ENCODE measurements at regions not wholly inside any gene's neighbourhood (a gene's known extent, or its start where the extent isn't known, plus 50 kb on each side); places are given as distances from the start of the nearest gene placed in this dataset.
"Not testable (repeated sequence)": the region's sequence is repeated elsewhere in the genome, so short reads cannot be mapped to it uniquely, and the experiment has no call there.

DNA sequence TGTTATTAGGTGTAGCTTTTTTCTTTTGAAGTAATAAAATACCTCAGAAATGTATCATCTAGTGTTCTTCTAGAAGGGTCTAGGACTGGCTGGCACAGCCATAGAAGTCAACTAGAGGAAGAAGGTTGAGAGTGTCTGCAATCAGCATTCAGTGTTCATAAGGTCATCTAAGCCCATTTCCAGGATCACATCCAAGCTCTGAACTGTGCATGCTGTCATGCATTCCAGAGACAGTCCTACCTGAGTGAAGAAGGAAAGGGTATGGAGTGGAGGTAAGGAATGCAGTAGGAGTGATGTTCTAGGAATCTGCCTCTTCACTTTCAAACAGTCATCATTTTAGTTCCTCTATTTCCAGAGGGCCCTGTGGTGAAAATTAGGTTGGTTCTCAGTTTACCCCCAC lies 789.7 kb downstream of the GATA3 start:
- no peak for DNase-seq (ENCODE audit: low read depth)
- H3K4me3 ChIP-seq (replicated peaks; ENCODE audit: low read depth, low read length) = no peak overlapping the region
- TF ChIP-seq, protein P1, sequence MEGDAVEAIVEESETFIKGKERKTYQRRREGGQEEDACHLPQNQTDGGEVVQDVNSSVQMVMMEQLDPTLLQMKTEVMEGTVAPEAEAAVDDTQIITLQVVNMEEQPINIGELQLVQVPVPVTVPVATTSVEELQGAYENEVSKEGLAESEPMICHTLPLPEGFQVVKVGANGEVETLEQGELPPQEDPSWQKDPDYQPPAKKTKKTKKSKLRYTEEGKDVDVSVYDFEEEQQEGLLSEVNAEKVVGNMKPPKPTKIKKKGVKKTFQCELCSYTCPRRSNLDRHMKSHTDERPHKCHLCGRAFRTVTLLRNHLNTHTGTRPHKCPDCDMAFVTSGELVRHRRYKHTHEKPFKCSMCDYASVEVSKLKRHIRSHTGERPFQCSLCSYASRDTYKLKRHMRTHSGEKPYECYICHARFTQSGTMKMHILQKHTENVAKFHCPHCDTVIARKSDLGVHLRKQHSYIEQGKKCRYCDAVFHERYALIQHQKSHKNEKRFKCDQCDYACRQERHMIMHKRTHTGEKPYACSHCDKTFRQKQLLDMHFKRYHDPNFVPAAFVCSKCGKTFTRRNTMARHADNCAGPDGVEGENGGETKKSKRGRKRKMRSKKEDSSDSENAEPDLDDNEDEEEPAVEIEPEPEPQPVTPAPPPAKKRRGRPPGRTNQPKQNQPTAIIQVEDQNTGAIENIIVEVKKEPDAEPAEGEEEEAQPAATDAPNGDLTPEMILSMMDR (IDR thresholded peaks at IDR 0.05; ENCODE audit: low read length, missing control alignments) = no peak

DNA sequence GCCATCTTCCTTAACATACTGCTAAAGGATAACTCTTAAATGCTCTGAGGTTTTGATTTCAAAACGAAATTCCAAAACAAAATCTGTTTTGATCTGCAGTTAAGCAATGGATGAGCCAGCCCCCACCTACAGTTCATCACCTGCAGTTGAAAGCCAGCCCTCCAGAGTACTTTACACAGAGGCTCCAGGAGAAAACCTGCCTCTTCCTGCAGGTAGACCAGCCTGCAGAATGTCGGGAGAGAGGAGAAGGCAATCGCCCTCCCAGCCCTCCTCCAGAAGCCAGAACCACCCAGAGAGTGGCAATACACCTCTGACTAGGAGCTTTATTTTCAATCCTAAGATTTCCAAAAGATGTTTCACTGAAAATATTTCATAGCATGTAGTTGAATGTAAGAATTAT lies 798.1 kb downstream of the GATA3 start:
- TF ChIP-seq, protein P1 (IDR thresholded peaks at IDR 0.05; ENCODE audit: low read length, missing control alignments) = no peak

DNA sequence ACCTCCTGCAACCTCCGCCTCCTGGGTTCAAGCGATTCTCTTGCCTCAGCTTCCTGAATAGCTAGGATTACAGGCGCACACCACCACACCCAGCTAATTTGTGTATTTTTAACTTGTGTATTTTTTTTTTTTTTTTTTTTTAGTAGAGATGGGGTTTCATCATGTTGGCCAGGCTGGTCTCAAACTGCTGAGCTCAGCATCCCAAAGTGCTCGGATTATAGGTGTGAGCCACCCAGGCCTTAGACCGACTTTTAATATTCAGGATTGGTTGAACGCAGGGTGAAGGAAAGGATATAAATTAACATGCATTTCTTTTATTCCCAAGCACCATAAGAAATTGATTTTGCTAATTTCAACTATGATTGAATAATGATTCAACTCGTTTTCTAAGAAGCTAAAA lies 798.6 kb downstream of the GATA3 start:
- no peak overlapping the region for H3K4me3 ChIP-seq (replicated peaks; ENCODE audit: low read depth, low read length)
- DNase-seq (ENCODE audit: low read depth) = no peak
- TF ChIP-seq, protein P1 (IDR thresholded peaks at IDR 0.05; ENCODE audit: low read length, missing control alignments) = no peak

More for the DNA sequence above, 798.1 kb downstream of the GATA3 start:
- no peak overlapping the region for H3K4me3 ChIP-seq (replicated peaks; ENCODE audit: low read depth, low read length)
- no peak for DNase-seq (ENCODE audit: low read depth)

DNA sequence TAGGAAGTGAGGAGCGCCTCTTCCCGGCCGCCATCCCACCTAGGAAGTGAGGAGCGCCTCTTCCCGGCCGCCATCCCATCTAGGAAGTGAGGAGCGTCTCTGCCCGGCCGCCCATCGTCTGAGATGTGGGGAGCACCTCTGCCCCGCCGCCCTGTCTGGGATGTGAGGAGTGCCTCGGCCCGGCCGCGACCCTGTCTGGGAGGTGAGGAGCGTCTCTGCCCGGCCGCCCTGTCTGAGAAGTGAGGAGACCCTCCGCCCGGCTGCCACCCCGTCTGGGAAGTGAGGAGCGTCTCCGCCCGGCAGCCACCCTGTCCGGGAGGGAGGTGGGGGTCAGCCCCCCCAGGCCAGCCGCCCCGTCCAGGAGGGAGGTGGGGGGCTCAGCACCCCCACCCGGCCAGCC lies 814.4 kb downstream of the GATA3 start:
- not testable (repeated sequence) for DNase-seq (ENCODE audit: low read depth); H3K4me3 ChIP-seq (replicated peaks; ENCODE audit: low read depth, low read length)

DNA sequence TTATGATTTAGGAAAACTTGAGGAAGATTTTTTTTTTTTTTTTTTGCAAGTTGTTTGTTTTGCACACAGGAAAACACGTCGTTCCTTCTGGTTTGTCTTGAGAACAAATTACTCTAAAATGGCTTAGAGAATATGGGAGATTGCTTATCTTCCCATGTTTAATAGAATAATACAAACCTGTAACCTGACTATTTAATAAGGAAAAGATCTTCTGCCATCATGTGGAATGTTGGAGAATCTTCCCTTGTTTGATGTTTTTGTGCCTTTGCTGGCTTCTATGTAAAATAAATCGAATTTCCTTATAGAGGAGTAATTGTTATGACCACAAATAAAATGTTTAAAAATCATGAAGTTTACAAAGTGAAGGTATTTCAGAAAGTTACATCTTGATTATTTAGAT lies 818.8 kb downstream of the GATA3 start:
- no peak overlapping the region for H3K4me3 ChIP-seq (replicated peaks; ENCODE audit: low read depth, low read length)
- DNase-seq (ENCODE audit: low read depth) = peak; percentile 11
- TF ChIP-seq, protein P1 (IDR thresholded peaks at IDR 0.05; ENCODE audit: low read length, missing control alignments) = no peak

DNA sequence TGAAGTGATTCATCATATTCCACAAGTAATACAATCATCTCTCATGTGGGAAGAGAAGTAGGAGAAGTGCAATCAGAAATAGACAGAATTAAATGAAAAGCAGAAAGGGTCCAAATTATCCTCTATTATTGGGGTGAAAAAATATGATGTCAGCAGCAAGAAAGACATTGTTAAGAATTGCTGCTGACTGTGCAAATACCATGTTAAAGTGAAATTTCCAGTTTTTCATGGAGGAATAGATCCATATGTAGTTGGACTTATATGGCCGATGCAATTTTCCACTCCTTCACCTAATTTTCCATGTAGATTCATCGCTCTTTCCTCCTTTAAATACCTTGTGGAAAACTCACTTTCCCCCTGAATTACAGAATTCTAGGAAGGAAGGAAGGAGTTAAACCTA lies 819.8 kb downstream of the GATA3 start:
- H3K4me3 ChIP-seq (replicated peaks; ENCODE audit: low read depth, low read length) = no peak overlapping the region
- TF ChIP-seq, protein P1 (IDR thresholded peaks at IDR 0.05; ENCODE audit: low read length, missing control alignments) = no peak
- DNase-seq (ENCODE audit: low read depth) = no peak

DNA sequence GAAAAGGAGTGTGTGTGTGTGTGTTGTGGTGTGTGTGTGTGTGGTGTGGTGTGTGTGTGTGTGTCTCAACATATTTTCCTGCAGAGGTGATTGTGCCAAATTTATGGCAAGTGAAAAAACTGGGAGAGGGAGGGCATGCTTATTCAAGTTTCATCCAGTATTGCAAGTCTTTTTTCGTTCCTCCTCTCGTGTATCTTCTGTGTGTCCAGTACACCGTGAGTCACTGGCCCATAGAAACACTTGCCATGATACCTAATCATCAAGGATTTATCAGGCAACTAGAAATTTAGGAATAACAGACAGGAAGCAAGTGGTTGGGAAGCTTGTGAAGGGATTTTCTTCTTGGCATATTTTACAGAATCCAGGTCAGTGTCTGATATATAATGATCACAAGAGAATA lies 820.5 kb downstream of the GATA3 start:
- TF ChIP-seq, protein P1 (IDR thresholded peaks at IDR 0.05; ENCODE audit: low read length, missing control alignments) = no peak
- H3K4me3 ChIP-seq (replicated peaks; ENCODE audit: low read depth, low read length) = no peak overlapping the region
- DNase-seq (ENCODE audit: low read depth) = no peak

DNA sequence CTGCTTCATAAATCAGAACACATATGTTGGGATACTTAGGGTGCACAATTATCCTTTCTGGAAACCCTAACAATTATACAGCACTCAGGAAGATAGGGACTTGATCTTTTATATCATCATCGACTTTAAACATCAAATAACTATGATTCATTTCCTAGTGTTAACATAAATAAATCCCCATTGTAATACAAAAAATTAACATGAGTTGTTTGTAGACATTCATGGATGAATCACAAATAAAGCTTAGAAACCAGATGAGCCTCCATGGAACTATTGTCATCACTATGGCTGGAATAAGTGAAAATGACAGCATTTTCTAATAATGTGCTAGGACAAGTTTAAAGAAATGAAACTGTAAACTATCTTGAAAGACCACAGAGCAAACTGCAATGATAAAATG lies 821.7 kb downstream of the GATA3 start:
- DNase-seq (ENCODE audit: low read depth) = no peak
- no peak overlapping the region for H3K4me3 ChIP-seq (replicated peaks; ENCODE audit: low read depth, low read length)
- TF ChIP-seq, protein P1 (IDR thresholded peaks at IDR 0.05; ENCODE audit: low read length, missing control alignments) = no peak
